ENCODE measurements at regions not wholly inside any gene's neighbourhood (a gene's known extent, or its start where the extent isn't known, plus 50 kb on each side); places are given as distances from the start of the nearest gene placed in this dataset.
A peak's percentile ranks its signal among the peaks of the same experiment; 100 is the strongest.

DNA sequence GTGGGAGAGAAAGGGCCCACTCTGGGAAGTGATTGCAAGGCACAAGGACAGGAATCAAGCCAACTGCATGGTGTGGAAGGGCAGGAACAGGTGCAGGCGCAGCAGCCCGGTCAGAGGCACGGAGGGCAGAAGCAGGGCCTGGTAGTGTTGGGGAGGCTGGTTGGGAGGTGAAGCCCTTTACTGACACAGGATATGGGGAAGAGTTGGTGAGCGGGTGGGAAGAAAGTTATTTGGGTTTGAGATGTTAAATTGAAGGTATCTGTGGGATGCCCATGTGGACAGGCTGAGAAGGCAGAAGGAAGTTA is 83.6 kb upstream of the ABHD2 start:
- Histone ChIP-seq H3K36me3 (ENCODE audit: control insufficient read depth in 2 of 4, insufficient read depth in 4 of 4, low read length in 3 of 4) (no peaks in the 10 kb centered on the region), H3K9me3 (ENCODE audit: insufficient read depth in 2 of 2, low read depth in 1 of 2, low read length in 1 of 2) (no peaks in the 10 kb centered on the region), H3K79me1 (ENCODE audit: low read depth, low read length) (no peaks in the 10 kb centered on the region), H2BK20ac (ENCODE audit: low read length) (peak overlapping the region; percentile 16; the same call in 1 of the 2 replicates), H3K4ac (replicated peaks; ENCODE audit: insufficient read length, low read depth, low read length) (peak overlapping the region; percentile 58), H3K79me2 (ENCODE audit: control insufficient read depth in 1 of 2, insufficient read depth in 2 of 2, low read length in 2 of 2) (no peaks in the 10 kb centered on the region), H3K23me2 (ENCODE audit: low read depth, low read length) (no peaks in the 10 kb centered on the region), H2AFZ (ENCODE audit: low read length) (no peak overlapping the region), H4K5ac (ENCODE audit: insufficient read length, low read depth, low read length) (no peak overlapping the region), H2AK5ac (ENCODE audit: low read depth, low read length) (no peak overlapping the region), H4K8ac (ENCODE audit: extremely low read depth, insufficient read depth, low read length) (no peak overlapping the region), H4K20me1 (replicated peaks in 1 of 2; ENCODE audit: control insufficient read depth in 1 of 2, insufficient read depth in 2 of 2, low read length in 2 of 2) (no peaks in the 10 kb centered on the region), H3K4me1 (replicated peaks in 1 of 4; ENCODE audit: control insufficient read depth in 3 of 4, insufficient read depth in 4 of 4, low read length in 3 of 4) (peaks cover 15 to 29% (median 17%) of the 10 kb centered on the region in 4 experiments), H2BK12ac (ENCODE audit: low read depth, low read length) (peak overlapping the region; percentile 86; the same call in 1 of the 2 replicates), H3K9ac (replicated peaks in 1 of 4; ENCODE audit: extremely low read depth in 1 of 4, low read depth in 3 of 4, low read length in 3 of 4) (no peak overlapping the region), H3K14ac (ENCODE audit: insufficient read length) (no peak overlapping the region), H4K91ac (replicated peaks; ENCODE audit: insufficient read length, low read length) (peak overlapping the region; percentile 57), H3K56ac (replicated peaks; ENCODE audit: insufficient read length, low read depth, low read length) (no peak overlapping the region), H3K27ac (ENCODE audit: low read depth, low read length) (no peak overlapping the region), H3K4me3 (ENCODE audit: extremely low read depth in 1 of 4, insufficient read depth in 2 of 4, low read depth in 3 of 4, low read length in 4 of 4) (no peak overlapping the region), H2BK5ac (ENCODE audit: low read depth, low read length) (peak overlapping the region; percentile 13; the same call in 1 of the 2 replicates), H3K4me2 (ENCODE audit: insufficient read depth in 1 of 2, low read depth in 2 of 2, low read length in 2 of 2) (no peak overlapping the region), H3K18ac (ENCODE audit: extremely low read depth, low read length) (peak overlapping the region; percentile 68), H3K27me3 (replicated peaks in 1 of 4; ENCODE audit: control insufficient read depth in 3 of 4, extremely low read depth in 1 of 4, insufficient read depth in 3 of 4, low read length in 3 of 4) (no peaks in the 10 kb centered on the region; a peak in 1 of 7 replicates), H3K23ac (ENCODE audit: insufficient read length) (no peak overlapping the region), H2BK15ac (ENCODE audit: low read length) (peak overlapping the region; percentile 84), H2BK120ac (replicated peaks; ENCODE audit: low read depth, low read length) (peak overlapping the region; percentile 12)
- DNase-seq (ENCODE audit: low read depth in 1 of 2, low spot score in 2 of 2) (no peak), FAIRE-seq (no peak)
- 86 to 100% methylated on average over 1 to 4 of the region's 4 CpGs for WGBS, 2 experiments (ENCODE audit: extremely low coverage in 1 of 2, insufficient coverage in 1 of 2, insufficient read length in 1 of 2, insufficient replicate concordance in 2 of 2, low coverage in 1 of 2, low lambda C conversion rate in 2 of 2, missing lambda C conversion rate in 1 of 2)
- ChIA-PET POLR2A (ENCODE audit: partially characterized antibody) (interaction anchor here (1.1 to 16.3 kb wide), 5 partner anchors 13 to 102 kb away, joined by 5 to 607 read pairs (median 7); partner anchors contain the start of genes HAPLN3 and MFGE8), CTCF (ENCODE audit: partially characterized antibody) (interaction anchor here (0.6 to 5.5 kb wide), 24 partner anchors 9 to 243 kb away, joined by 3 to 94 read pairs (median 4); partner anchors contain the start of gene HAPLN3)
- no peak for TF ChIP-seq RFX5 (IDR thresholded peaks at IDR 0.05; ENCODE audit: borderline replicate concordance, low read depth, low read length)
- no peak for TF ChIP-seq SP2 (IDR thresholded peaks at IDR 0.05; ENCODE audit: low read length)
- no peak for TF ChIP-seq POU5F1 (IDR thresholded peaks at IDR 0.05; ENCODE audit: low read depth, low read length)
- no peak for TF ChIP-seq EZH2 (IDR thresholded peaks at IDR 0.05; ENCODE audit: low read depth, low read length, severe bottlenecking)
- TF ChIP-seq RXRA (IDR thresholded peaks at IDR 0.05; ENCODE audit: insufficient read depth, low read depth, low read length): no peak
- no peak for TF ChIP-seq KDM4A (IDR thresholded peaks at IDR 0.05; ENCODE audit: low read depth, low read length, severe bottlenecking)
- no peak for TF ChIP-seq TAF1 (IDR thresholded peaks at IDR 0.05; ENCODE audit: low read depth, low read length)
- TF ChIP-seq, protein P1, sequence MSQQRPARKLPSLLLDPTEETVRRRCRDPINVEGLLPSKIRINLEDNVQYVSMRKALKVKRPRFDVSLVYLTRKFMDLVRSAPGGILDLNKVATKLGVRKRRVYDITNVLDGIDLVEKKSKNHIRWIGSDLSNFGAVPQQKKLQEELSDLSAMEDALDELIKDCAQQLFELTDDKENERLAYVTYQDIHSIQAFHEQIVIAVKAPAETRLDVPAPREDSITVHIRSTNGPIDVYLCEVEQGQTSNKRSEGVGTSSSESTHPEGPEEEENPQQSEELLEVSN (IDR thresholded peaks at IDR 0.05): no peak
- no peak for TF ChIP-seq SP1 (IDR thresholded peaks at IDR 0.05; ENCODE audit: low read depth, low read length)
- no peak for TF ChIP-seq ZNF274 (IDR thresholded peaks at IDR 0.05; ENCODE audit: borderline replicate concordance, extremely low read depth, low read length)
- TF ChIP-seq, protein P2, sequence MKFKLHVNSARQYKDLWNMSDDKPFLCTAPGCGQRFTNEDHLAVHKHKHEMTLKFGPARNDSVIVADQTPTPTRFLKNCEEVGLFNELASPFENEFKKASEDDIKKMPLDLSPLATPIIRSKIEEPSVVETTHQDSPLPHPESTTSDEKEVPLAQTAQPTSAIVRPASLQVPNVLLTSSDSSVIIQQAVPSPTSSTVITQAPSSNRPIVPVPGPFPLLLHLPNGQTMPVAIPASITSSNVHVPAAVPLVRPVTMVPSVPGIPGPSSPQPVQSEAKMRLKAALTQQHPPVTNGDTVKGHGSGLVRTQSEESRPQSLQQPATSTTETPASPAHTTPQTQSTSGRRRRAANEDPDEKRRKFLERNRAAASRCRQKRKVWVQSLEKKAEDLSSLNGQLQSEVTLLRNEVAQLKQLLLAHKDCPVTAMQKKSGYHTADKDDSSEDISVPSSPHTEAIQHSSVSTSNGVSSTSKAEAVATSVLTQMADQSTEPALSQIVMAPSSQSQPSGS (IDR thresholded peaks at IDR 0.05; ENCODE audit: low read length): no peak
- no peak for TF ChIP-seq CTBP2 (IDR thresholded peaks at IDR 0.05; ENCODE audit: borderline replicate concordance, insufficient read depth, insufficient read length, low read length)

All from H1 (cell line).